Activated CD4-positive, alpha-beta T cell treated with anti-CD3 and anti-CD28 coated beads, Interleukin-2, amount 50 U/mL, for 24 hours (primary cell): ENCODE measurements at regions not wholly inside any gene's neighbourhood (a gene's known extent, or its start where the extent isn't known, plus 50 kb on each side); places are given as distances from the start of the nearest gene placed in this dataset.

ENCODE experiments used
- DNase-seq, 2 donors: peaks; one replicate each; pipeline ENCODE4 v3.0.0-alpha.2; 2020; ENCODE audit warnings: low read depth in 1 of 2, low spot score in 1 of 2

DNA sequence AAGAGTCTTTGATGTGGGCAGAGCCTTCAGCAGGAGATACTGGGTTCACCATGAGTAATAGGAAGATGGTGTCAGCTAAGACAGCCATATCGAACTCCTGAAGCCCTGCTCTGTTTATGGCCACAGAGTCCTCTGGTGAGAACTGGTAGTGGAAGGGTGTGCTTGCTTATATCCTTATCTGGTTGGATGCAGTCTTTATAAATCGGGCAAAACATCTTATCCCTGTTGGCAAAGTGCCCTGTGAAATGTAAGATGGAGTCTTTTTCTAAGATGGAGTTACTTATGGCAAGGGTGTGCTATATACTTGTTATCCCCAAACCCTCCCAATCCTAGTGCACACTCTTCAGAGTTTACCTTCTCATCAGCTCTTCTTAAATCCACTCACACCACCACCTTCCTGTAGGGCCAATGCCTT is 190.8 kb upstream of the PARD3B start:
- DNase-seq = no peak

DNA sequence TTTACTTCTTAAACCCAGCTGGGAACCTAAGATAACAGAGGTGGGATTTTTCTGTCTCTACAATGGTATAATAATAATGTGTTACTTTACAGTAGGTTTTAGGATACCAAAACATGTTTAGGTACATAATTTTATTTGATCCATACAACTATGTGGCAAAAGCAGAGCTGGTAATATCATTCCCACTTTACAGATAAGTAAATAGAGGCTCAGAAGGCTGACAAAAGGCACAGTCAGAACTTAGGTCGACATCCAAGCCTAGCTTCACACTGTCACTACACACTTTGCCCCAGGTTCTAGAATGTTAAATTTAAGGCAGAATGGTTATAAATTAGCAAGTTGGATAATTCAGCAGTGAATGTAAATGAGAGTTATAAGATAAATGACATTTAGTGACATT is 189.6 kb upstream of the PARD3B start:
- DNase-seq = no peak

DNA sequence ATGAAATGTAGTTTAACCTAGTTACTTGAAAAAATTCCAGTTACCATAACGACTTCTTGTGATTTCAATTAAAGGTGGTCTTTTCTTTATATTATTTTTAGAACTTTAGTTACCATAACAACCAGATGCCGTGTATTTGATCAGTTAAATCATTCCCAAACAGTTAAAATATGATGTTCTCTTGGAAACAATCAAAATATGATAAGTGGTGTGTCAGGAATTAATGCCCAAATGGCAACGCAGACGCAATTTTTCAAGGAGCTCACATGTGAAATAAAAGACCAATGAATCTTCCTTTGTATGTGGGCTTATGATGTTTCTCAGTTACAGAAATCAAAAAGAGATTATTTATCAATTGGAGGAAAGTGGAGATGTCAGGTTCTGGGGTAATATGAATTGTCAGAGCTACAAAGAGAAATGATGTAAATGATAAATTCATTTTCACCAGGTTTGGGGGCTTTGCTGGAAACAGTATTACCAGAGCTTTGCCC is 189.1 kb upstream of the PARD3B start:
- DNase-seq = no peak

DNA sequence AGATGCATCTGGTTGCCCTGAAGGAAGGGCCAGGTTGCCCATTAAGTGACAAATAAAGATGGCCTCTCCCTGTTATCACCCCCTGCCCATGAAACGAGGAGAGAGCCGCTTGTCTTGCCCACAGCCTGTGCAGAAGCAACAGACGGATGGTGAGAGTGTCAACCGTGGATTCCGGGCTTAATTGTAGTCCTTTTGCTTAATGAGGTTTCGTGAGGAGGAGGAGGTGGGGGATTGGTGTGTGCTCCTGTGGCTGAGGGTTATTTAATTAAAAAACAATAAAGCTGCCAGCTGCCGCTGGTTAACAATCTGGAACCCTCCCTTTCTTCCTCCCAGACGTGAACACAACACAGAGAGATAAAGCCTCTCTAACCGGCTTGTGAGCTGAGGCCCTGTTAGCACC is 188.0 kb upstream of the PARD3B start:
- no peak for DNase-seq

DNA sequence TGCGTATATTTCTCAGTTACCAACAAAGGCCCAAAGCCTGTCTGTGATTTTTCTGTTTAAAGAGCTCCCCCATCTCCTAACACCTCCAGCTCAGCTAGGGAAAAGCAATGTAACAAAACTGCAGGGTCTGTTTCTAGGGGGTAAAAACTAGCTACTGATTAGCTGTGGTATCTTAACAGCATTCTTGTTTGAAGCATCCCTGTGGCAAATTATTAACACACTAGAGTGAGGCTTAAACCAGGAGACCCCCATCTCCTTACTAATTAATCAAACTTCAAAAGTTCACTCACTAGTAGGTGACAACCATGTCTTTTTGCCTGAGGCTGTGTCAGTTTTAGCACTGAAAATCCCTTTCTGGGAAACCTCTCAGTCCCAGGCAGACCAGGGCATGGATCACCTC is 186.2 kb upstream of the PARD3B start:
- DNase-seq = no peak

DNA sequence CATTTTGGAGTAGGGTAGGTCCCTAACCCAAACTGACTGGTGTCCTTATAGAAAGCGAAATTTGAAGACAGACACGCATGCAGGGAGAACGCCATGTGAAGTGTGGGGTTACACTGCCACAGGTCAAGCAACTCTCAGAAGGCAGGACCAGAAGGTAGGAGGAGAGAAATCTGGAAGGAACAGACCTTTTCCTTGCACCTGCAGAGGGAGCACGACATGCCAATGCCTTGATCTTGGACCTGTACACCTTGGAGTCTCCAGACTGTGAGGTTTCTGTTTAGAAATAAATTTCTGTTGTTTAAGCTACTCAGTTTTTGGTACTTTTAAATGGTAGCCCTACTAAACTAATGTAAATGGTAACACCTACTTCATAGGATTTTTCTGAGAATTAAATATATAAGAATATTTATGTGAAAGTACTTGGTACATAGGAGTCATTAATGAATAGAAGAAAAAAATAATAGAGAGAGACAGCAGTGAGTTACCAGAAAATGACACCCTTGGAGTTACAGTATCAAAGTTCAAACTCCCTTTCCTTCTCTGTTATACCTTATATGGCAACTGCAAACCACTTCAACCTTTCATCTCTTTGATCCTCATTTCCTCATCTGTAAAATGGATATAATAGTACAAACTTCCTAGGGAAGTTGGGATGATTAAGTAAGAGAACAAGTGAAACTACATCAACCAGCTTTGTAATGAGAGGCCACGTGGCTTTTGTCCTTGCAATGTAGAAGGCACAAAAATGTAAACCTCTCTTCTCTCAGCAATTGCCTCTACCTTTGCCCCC is 184.9 kb upstream of the PARD3B start:
- no peak for DNase-seq

DNA sequence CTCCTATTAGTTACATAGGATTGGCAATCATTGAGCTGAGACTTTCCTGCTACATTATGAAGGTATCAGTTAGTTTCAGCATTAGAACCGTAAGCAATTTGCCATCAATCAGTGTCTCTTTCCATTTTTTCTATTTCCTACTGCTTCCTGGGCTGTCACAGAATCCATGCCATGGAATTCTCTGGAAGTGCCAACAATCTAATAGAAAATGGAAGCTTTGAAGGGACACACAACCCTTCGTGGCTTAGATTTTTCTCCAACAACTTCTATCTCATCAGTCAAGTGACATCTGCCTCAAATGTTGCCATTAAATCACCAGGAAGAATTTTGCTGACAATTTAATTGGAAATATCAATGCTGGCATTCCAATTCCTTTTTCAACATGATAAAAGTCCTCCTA is 183.5 kb upstream of the PARD3B start:
- no peak for DNase-seq

DNA sequence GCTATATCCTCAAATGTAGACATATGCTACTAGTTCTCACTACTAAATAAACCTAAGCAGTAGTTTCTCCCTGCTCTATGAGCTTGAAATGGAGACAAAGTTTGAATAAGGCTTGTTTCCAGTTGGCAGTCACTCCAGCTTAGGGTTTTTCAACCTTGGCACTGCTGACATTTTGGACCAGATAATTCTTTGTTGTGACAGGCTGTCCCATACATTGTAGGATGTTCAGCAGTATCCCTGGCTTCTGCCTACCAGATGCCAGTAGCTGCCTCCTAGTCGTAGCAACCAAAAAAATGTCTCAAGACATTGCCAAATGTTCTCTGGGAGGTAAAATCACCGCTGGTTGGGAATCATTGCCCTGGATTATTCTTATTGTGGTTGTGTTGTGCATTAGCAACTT is 182.7 kb upstream of the PARD3B start:
- no peak for DNase-seq

DNA sequence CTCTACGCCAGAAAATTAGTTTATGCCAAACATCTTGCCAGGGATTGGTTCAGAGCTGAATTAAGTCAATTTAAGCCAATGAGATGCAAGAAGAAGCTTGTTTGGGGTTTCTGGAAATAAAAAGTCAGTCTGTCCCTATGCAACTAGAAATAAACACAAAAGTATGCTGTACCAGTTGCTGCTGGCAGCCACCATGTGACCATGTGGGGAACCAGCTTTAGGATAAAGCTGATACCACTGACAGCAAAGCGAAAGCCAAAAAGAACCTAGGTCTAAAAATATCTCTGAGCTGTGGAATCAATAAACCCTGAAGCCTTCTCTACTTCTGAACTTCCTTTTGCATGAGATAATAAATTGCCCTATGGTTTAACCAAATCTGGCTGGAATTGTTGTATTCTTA is 181.8 kb upstream of the PARD3B start:
- DNase-seq = no peak

DNA sequence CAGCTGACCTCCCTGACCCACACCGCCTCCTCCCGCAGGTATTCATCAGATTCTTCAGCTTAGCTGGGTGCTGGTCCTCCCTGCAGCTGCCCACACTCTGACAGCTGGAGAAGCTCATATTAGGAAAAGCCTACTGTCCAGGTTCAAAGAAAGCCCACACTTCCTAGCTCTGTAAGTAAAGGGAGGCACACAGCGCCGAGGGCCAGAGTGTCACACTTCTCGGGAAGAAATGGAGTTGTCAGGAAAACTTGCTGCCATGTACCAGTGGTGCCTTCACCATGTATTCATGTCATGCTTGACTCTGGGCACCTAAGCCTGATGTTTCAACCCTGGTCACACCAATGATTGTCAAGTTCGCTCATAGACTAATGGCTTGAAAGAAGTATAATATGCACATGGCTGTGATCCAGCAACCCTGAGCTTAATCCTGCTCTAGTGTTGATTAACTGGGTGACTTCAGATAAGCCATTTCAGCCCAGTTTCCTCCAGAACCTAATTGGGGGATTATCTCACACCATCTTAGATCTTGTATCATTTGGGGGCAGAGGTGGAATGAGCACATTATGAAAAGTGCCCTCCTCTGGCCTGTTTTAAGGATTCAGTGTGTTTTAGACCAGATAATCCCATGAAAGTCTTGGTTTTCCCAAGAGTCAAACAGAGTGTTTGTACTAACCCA is 180.3 kb upstream of the PARD3B start:
- no peak for DNase-seq

DNA sequence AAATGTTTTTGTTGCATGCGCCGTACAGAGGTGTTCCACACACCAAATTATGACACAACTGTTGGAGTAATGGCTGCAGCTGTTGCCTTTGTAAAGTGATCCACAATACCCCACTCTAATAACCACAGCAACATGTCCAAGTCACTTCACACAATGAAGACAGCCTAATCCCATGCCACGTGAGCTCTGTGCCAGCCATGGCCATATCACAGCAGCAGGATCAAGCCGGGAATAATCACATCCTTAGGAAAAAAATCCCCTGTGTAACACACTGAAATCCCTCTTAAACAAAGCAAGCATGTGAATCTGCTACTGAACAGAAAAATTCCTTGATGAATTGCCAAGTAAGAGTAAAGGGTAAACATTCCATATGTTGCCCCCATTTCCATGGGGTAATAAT is 179.5 kb upstream of the PARD3B start:
- no peak for DNase-seq

DNA sequence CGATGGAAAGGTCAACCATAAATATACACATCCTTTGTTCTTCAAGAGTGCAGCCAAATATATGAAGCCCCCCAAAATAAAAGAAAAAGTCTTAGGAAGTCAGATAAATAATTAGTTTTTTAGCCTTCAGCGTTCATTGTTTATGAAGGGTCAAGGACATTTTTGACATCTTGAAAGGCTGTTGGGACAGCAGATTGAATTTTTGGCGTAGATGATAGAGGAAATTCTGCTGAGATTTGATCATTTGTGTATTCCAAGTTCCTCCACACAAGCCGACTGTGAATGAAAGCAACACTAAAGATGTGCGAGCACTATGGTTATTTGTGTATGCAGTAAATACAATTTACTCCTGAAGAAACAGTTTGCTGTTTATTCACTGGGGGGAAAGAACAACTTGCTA is 177.8 kb upstream of the PARD3B start:
- no peak for DNase-seq

DNA sequence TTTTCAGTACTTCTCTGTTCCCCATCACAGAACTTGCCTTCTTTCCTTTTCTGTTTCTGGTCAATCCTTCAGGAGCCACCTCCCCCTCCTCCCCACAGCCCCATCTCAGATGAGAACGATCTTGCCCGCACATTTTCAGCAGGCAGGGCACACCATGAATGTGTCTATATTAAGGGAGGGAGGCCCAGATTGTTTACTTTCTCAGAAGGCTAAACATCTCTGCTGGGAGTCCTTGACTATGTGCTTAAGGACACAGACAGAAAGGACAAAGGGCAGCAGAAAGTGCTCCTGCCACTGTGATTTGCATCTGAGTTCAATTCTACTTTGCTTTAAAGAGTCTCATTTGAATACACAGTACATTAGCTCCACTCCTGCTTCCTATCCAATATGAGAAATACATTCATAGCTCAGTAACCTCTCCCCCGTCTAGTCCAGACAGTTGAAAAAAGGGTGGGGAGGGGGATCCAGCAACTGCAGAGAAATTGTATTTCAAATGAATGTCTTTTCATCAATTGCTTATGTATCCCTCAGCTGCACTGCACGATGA is 175.0 kb upstream of the PARD3B start:
- no peak for DNase-seq

DNA sequence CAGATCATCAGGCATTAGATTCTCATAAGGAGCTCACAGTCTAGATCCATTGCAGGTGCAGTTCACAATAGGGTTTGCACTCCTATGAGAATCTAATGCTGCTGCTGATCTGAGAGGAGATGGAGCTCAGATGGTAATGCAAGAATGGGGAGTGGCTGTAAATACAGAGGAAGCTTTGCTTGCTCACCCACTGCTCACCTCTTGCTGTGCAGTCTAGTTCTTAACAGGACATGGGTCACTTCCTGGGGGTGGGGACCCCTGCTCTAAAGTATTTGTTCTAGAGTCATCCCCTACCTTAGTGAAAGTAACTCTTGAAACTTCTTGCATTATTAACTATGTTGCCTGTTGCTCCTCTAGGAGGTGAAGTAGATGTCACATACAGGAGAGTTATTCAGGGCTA is 171.3 kb upstream of the PARD3B start:
- DNase-seq = no peak

DNA sequence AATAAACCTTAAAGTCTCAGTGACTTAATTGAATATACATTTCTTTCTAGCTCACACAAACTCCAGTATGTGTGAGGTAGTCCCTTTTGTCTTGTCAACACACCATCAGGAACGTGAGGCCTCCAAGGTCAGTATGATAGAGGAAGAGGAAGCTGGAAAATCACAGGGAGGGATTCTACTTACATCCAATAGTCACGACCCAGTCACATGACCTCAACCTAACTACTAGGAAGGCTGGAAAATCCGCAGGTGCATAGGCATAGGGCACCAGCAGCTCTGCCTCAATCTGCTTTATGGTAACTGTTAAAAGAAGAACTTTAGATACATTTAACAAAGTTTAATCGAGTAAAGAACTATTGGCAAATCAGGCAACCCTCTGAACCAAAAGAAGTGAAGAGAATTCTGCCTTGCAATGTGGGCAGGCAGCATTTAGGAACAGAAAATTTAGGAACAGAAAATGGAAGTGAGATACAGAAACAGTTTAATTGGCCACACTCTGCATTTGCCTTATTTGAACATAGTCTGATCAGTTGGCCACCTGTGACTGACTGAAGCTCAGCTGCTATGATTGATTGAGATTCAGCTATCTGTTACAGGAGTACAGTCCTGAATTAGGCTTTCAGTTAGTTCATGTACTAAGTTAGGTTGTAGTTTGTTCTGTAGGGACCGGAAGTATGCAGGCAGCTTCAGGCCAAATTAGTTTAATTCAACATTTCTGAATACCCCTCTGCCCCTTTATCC is 165.0 kb upstream of the PARD3B start:
- DNase-seq = no peak

DNA sequence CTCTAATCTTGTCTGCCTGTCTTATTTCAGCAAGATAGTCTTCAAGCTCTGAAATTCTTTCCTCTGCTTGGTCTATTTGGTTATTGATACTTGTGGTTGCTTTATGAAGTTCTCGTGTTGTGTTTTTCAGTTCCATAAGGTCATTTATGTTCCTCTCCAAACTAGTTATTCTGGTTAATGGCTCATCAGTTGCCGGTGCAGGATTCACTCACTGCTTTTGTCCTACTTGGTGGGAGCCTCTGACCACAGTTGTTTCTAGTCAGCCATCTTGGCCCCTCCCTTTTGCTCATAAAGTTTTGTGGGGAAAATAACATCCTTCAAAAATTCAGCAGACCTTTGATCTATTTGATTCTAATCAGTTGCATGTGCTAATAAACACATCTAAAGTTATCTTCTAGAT is 158.6 kb upstream of the PARD3B start:
- no peak for DNase-seq

DNA sequence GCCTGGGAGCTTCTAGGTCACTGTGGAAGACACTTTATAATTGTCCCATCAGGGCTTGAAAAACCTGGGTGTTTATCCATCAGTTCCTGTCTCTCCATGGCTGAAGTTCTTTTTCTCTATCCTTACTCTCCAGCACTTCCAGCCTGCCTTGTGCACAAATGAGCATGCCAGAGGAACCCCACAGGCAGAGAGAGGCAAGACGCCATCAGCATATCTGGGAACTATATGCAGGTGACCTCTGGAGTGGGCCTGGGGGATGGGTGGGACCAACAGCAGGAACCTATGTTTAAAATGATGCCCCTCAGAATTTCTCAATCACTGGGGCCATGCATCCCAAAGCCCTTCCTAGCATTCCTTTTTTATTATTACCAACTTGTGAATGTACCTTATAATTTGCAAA is 156.2 kb upstream of the PARD3B start:
- DNase-seq = no peak

DNA sequence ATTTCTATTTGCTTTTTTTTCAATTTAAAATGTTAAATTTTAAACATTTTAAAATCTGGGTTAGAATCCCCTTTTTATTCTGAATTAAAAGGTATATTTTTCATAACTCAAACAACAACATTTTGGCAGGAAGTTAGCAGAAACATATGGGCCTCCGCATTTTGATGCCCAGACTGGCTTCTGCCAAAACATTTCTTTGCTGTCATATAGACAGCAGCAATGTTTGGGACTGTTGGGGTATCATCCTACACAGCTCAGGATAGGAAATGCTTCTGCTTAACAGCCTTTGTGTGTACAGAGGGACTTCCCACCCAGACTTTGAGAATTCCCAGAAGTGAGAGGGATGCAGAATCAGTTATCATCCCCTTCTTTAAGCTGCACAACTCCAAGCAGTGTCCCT is 155.4 kb upstream of the PARD3B start:
- DNase-seq = no peak

DNA sequence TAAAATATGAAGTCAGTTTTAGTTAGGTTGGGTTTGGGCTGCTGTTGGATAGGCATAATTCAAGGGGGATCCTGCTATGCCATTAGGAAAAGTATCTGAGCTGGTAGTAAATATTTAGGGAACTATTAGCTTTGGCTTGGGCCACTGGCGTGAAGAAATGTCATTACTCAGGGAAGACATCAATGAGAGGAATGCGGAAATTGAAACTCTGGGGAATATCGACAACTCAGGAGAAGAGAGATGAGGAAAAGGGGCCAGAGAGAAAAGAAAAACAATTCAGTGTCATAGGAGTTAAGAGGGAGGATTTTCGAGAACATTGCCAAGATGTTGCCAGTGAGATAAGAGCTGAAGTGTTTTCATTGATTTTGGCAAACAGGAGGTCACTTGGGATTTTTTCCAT is 149.7 kb upstream of the PARD3B start:
- no peak for DNase-seq

DNA sequence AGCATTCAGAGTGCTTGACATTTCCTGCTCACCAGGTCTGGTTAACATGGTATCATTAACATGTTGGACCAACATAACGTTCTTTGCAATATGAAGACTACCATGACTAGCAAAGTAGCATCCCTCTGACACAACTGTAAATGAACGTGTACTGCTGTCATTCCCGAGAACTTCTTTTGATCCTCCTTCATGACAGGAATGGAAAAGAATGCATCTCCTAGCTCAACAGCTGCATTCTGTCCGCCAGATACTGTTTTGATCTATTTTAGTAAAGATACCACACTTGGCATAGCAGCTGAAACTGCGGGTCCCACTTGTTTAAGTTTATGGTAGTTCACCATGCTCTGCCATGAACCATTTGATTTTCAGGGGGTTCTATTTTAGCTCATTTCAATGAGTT is 144.2 kb upstream of the PARD3B start:
- DNase-seq = no peak

DNA sequence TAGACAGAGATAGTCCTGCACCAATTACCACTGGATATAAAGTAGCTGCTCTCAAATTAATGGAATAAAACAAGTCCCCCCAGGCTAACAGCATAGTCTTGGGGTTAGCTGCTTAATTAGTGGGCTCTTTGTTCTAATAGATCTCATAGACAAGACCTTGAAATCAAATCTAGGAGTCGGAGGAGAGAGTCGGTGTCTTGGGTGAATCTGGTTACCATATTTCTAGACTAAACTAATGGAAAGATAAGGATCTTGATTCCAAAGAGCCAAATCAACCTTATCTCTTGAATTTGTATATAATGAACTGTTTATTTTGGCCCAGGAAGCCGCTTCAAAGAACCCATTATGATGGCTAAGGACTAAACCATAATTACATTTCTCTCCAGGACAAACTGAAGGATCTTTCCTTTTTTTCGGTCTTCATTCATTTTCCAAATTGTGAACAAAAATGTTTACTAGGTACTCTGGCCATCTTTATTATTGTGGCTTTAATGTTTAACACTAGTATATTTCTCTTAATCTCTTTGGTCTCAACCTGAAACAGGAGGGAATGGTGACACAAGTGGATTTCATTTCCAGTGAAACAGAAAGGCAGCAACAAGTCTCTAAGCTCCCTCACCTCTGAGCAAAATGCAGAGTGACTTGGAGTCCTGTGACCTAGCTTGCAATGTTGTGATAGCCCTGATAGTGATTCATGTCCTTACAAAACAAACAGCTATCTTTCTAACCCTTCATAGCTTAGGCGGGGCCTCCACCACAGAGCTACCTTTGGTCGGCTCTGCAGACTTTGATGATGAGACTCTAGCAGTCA is 137.9 kb upstream of the PARD3B start:
- DNase-seq = no peak
